ENCODE measurements at regions not wholly inside any gene's neighbourhood (a gene's known extent, or its start where the extent isn't known, plus 50 kb on each side); places are given as distances from the start of the nearest gene placed in this dataset.

DNA sequence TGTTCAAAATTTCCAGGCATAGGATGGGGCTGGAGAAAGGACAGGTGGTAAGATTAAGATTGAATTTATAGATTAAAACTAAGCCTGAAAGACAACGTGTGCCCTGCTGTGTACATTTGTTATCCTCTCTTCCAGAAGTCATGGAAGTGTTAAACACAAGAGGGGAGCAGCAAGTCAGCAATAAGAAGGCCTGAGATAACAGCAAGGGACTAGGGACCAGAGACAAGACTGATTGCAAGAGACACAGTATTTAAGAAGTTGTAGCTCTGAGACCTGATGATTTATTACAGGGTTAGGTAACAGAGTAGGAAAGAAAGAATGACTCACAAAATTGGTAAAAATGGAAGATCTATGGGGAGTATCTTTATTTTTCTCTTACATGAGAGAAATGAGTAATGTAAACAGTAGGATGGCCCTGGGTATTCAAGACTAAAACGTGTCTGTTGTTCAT lies 55.7 kb upstream of the COL1A2 start:
- Mint-ChIP-seq H3K27ac (no peak overlapping the region), H3K4me3 (no peak overlapping the region), H3K4me1 (no peaks in the 10 kb centered on the region), H3K36me3 (ENCODE audit: low read depth) (no peaks in the 10 kb centered on the region), H3K27me3 (peaks cover 13% of the 10 kb centered on the region)
- DNase-seq: no peak
- no peaks in the 10 kb centered on the region for H3K9me3 ChIP-seq (ENCODE audit: control insufficient read depth, low read length, poor library complexity, severe bottlenecking)
- no peak for ATAC-seq

- no peak overlapping the region for H3K27ac Mint-ChIP-seq
- H3K36me3 Mint-ChIP-seq (ENCODE audit: low read depth): no peaks in the 10 kb centered on the region
- H3K4me3 Mint-ChIP-seq: no peak overlapping the region
- no peaks in the 10 kb centered on the region for H3K4me1 Mint-ChIP-seq
- peaks cover 7% of the 10 kb centered on the region for H3K27me3 Mint-ChIP-seq
- H3K9me3 ChIP-seq (ENCODE audit: control insufficient read depth, low read length, poor library complexity, severe bottlenecking): no peaks in the 10 kb centered on the region
- no peak for DNase-seq
- no peak for ATAC-seq
These were observed 49.9 kb upstream of the COL1A2 start for GRCh38 chr7:94344826-94345225.

Data from T-helper 17 cell (primary cell).